Thyroid gland (tissue), 4 donors: ENCODE measurements at regions not wholly inside any gene's neighbourhood (a gene's known extent, or its start where the extent isn't known, plus 50 kb on each side); places are given as distances from the start of the nearest gene placed in this dataset.

ENCODE experiments used
- CTCF ChIP-seq, 6 experiments: fragments of 200-600 bp in 3 of 6; fragments of 450-650 bp in 3 of 6; sonication (generic) in 3 of 6; IDR thresholded peaks; one replicate each; pipeline ENCODE4 v1.5.1; 2016 to 2019; ENCODE audit warnings: antibody characterized with exemption in 6 of 6, mild to moderate bottlenecking in 2 of 6, inconsistent platforms in 1 of 6, moderate library complexity in 1 of 6
- POLR2A ChIP-seq, 2 donors: fragments of 450-650 bp; IDR thresholded peaks; one replicate each; pipeline ENCODE4 v1.6.1; 2017; ENCODE audit warnings: antibody characterized with exemption in 2 of 2, mild to moderate bottlenecking in 2 of 2, moderate library complexity in 1 of 2

- TF ChIP-seq CTCF (IDR thresholded peaks at IDR 0.05), result no peak
- no peak for TF ChIP-seq POLR2A (IDR thresholded peaks at IDR 0.05)
Observed at GRCh38 chr18:75966431-75966830, 528.6 kb downstream of the ZNF516 start.
